HG03520 (cell line): ENCODE measurements at regions not wholly inside any gene's neighbourhood (a gene's known extent, or its start where the extent isn't known, plus 50 kb on each side); places are given as distances from the start of the nearest gene placed in this dataset.

Experiments
- ATAC-seq: cut with Tn5 transposase; IDR thresholded peaks from one replicate; pipeline ENCODE4 v1.9.1; 2021; ENCODE audit warnings: mild to moderate bottlenecking, moderate library complexity; ENCODE audit not compliant: unreplicated experiment

DNA sequence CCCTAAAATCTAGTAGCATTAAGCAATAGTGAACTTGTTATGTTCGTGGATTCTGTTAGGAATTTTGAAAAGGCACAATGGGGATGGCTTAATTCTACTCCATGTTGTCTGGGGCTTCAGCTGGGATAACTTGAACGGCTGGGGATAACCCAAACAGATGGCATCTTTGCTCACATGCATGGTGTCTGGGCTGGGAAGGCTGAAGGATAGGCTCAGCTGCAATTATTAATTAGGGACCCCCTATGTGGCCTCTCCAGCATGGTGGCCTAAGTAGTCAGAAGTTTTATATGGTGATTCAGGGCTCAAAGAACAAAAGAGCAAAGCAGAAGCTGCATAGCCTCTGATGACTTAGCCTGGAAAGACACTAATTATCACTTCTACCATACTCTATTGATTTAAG lies 551.1 kb downstream of the PSAT1 start:
- ATAC-seq, result no peak

DNA sequence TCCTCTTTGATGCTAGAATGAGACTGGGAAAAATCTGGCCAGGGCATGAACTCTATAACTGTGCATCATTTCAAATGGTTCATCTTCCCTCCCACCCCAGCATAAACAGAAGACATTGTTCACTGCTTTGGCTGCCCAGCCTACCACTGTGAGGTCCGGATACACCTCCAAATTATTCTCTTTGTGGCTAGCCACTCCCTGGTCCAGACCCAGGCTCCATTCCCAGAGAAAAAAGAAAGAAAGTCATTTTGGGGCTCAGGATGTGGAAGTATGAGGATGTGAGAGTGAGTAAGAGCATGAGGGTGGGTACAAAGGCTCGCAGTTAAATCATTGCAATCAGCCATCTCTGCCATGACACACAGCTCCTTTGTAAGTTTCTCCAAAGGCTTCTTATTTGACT lies 559.2 kb downstream of the PSAT1 start:
- no peak for ATAC-seq

DNA sequence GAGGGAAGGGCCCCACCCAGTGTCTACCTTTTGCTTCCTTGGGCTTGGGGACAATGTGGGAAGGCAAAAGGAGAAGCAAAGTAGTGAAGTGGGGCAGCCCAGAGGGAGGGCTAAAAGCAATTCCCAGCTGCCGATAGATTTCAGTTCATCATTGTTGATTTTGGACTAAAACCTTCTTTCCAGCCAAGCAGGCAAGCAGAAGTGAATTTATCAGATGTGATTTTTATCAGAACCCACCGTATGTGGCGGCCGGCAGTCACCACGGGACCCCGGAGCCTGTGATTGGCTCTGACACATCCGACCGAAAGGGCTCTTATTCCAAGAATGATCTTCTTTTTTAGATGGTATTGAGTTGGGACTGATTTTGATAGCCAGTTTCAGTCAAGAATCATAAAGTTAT lies 559.9 kb downstream of the PSAT1 start:
- no peak for ATAC-seq

DNA sequence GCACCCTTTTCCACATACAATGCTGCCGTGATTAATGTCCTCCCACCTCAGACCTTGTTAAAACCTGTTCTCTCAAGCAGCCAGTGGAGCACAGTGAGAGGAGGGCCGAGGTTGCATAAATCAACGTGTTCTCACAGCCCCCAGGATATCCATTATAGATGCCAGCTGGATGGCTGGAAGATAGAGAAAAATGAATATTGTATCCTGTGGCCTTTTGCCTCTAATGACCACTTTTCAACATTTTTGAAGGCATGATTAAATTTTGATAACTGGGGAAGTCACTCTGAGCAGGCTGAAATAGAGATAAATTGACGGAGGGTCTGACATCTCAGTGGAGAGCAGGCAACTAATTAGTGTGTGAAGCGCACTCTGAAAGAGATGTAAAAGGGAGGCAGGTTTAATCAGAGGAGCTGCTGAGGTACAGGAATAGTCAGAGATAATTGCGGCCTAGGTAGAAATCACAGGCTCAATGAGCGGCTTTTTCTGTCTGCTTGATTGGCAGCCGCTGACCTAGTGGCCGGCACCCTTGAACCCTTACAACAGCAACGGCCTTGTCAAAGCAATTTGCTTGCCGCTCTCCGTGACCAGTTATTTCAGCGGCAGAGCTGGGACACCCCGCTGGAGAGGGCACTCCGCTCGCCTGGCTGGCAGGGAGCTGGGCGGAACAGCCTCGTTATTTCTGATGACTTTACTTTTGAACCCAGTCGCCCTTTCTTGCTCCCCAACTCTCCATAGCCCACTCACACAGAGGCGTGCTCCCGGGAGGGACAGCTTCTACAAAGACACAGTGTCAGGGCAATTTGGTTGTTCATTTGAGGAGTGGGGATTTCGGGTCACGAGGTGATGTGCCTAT lies 560.7 kb downstream of the PSAT1 start:
- ATAC-seq, result no peak

DNA sequence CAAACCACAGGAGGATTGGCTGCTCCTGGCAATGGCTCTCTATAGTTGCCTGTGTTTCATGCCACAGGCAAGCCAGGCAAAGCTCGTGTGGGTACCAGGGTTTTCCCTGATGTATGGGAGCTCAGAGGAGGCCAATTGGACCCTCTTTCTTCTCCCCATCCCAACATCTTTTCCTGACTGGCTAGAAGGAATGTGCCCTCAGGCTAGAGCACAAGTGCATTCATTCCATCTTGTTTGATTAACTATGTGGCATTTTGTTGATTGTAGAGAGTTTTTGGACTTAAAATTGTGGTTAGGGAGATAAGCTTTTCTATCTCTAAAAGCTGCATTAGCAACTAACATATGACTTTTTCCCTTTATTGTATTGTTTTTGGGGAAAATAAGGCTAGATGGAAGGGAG lies 561.3 kb downstream of the PSAT1 start:
- no peak for ATAC-seq

DNA sequence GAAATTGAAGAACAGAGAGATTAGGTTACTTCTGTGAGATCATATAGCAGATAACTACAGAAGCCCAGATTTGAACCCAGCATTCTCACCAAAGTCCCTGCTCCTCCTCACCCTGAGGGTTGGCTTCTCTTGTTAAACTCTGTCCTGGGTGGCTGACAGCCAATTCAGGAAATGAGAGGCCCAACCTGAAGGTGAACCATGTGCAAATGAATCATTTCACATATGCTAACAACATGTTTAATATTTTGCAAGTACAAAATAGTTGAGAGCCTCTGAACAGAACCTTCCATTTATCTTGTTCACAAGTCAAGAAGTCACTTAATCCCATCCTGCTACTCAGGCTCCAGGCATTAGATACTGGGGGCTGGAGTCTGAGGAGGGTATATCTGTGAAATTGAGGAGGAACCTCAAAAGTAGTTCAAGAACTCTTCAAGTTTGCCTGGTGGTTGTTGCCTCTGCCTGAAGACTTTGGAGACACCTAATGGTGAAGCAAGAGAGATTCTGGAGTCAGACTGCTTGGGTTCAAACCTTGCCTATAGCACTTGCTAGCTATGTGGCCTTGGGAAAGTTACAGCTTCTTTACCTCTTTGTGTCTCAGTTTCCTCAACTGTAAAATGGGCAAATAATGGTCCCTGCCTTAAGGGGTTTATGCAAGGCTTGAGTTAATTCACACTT lies 564.0 kb downstream of the PSAT1 start:
- no peak for ATAC-seq

DNA sequence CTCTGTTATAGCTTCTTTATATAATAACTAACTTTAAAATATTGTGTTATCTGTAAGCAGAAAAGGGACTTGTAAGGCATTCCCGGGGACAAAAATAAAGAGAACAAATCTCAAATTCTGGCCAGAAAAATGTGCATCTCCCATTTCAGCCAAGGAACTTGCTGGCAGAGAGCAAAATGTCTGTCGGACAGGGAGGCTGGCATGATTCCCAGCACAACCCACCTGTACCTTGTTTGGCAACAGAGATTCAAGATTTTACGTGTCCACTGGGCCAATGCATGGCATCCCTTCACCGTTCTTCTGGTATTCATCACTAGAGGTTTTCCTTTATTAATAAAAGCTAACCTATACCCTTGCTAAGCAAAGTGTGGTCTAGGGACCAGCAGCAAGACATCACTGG lies 566.6 kb downstream of the PSAT1 start:
- ATAC-seq, result no peak

DNA sequence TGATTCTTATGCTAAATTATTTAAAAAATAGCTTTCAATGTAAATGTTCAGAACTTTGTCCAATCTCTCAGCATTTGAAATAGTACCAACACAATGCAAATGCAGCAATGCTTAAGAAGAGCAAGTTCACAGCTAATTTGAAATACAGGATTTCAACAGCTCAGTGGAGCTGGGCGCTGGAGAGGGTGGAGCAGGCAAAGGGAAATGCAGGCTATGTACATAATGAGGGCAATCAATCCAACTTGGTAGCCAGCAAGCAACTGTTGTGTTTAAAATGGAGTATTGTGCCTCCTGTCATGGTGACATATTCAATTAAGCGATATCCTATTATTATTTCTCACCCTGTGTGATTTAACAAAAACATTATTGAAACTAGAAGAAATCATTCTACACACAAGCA lies 568.8 kb downstream of the PSAT1 start:
- no peak for ATAC-seq

DNA sequence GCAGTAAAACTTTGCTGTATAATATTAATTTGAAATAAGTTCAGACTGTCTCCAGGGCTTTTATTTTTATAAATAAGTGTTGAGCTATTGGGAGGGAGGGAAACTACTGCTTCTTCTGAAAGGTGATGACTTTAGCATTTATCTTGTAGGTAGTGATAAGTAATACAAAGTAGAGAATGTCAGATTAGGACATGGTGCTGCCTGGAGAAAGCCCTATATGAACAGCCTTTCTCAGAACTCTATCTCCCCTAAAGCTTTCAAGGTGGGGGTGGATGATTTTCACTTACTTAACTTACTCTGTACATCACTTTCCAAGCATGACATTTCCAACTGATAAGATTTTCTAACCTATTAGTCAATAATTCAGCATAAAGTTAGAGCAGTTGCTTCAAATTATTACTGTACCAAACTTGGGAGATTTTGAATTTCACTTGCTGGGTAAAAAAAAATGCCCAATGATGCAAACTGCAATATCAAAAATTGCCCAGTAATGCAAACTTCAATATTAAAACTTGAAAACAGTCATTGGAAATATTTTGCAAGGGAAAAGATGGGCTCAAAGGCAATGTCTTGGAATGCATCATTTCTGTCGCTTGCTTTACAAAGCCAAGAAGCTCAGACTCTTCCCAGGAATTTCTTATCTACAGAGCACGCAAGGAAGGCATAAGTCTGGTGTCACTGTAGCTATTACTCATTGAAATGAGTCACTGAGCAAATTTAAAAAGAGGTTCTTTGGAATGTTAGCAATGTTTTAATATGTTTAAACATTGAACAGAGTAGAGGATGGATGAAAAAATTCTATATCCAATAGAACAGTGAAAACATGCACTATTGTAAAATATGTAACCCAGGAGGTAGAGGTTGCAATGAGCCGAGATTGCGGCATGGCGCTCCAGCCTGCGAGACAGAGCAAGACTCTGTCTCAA lies 569.5 kb downstream of the PSAT1 start:
- ATAC-seq, result no peak

DNA sequence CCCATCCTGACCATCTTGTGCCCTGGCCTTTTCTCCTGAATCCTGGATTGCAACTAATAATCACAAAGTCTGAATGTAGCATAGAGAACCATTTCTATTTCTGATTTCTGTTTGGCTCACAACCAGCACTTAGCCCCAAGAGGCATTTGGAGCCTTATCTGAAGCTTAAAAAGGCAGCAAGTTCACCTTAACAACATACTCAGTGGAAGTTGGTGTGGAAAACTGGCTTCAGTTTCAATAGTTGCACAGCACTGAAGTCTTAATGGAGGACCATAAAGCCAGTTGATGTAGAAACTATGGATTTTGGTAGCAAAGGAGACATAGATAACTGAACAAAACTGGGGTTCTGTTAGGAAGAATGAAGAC lies 574.1 kb downstream of the PSAT1 start:
- ATAC-seq, result no peak

DNA sequence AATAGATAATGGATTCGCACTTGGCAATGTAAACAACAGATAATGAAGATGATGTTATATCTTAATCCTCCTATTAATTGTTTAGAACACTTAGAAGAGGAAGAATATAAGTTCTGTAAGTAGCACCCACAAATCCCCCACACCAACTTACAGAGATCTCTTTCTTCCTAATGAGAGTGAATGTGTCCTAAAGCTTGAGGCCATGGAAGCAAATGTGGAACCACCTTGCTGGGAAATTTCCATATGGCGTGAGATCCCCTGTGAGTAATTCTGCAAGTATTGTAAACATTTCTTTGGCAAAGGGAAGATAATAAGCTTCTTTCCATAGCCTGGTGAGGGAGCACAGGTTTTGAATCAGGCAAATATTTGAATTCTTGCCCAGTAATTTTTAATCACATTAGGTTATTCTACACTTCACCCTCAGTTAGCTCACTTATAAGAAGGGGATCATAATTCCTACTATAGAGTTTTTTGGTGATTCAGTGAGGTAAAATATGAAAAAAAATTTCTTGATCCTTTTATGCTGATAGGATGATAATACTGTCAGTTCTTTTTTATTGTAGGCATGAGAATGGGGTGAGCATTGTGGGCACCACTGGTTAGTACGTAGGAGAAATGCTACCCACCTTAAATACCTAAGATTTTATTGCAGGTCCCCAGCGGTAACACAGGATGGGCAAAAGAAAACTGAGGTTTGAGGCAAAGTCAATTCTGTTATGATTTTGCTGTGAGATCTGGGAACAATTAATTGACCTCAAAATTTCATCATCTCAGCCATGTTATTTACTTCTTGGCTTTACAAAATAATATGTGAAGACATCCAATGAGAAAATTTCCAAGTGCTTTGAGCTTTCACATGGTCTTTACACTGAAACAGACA lies 574.8 kb downstream of the PSAT1 start:
- no peak for ATAC-seq

DNA sequence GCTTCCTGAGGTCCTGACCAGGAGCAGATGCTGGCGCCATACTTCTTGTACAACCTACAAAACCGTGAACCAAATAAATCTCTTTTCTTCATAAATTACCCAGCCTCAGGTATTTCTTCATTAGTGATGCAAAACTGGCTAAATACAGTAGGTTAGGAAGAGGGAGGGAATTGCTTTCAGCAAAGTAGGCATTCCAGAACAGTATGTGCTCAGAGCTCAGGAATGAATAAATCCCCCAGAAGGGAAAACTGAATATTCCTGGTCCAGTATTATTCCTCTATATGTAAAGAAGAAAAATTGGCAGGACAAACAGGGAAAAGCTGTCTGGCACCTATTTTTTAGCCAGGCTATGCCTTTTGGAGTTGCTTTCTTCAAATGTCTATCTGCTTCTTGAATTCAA lies 577.1 kb downstream of the PSAT1 start:
- no peak for ATAC-seq

DNA sequence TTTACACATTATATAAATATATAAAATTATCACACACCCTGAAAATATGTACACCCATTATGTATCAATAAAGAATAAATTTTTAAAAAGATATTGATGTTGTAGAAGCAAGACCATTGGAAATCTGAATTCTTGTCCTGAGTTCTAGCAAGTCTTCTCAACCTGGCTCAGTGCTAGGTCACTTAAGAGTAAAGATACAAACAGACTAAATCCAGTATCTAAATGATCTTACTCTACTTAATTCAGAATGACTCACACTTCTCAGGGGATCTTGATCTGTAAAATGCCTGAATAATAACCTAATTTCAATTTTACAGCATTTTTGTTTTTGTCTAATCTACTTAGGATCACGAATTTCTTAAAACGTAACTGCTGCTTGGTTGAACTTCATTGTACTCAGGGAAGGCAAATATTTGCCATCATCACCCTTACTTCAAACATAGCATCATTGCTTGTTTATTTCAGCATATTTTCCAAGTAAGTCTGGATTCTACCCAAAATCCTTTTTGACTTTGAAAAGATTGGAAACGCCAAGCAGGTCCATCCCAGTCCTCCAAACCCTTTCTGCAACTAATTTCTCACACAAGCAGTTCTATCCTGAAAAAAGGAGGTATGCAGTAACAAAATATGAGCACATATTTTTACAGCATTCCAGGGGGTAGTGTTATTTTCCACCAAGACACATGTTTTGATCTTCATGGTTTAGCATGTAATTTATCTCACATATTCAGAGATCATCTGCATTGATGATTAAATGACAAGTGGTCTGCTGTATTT lies 582.6 kb downstream of the PSAT1 start:
- no peak for ATAC-seq

DNA sequence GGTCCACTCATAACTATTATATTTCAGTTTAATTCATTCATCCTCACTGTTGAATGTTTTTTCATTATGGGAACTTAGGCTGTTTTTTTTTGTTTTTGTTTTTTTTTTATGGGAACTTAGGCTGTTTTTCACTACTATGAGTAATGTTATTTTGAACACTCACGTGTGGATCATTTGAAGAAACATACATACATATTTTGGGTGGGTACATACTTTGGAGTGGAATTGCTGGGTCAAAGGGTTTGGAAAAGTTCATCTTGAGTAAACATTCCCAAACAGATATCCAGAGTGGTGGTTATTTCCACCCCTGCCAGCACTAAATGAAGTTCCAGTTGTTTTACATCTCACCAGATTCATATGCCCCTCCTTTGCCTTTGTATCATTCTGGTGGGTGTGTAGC lies 584.4 kb downstream of the PSAT1 start:
- ATAC-seq, result no peak

DNA sequence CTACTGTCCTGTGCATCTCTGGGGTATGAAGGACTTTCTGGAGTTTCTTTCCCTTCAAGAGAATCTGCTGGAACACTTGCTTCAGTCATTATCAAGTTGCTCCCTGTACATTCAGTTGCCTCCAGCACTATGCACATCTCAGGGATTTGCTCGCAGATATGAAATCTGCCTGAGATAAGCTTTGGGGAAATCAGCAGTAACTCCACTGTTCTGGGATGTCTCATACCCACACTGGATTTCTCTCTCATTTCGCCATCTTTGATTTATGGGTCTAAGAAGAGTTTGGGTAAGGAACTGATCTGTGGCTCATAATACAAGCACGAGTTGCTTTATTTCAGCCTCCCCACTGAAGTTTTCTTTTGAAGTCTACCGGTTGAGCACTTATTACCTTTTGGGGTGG lies 585.6 kb downstream of the PSAT1 start:
- ATAC-seq, result no peak

DNA sequence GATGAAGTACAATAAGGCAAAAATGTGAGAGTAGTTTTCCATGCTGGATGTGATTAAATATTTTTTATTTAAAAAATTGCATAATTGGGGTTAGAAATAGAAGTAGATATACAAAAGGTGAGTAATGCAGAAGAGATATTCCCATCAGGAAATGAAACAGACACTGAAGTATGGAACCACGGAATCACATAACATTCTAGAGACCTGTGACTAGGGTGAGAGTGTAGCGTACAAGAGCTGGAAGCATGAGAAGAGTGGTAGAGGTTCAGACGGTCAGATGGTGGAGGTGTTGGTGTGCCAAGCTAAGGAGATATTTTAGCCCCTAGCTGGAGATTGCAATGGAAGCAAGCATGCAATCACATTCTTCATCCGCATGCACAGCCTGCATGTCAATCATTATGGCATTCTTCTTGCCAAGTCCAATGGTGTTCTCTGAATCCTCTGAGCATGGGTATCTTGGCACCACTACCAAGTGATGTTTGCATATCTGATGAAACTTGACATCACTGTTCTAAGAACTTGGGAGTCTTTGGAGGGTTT lies 587.8 kb downstream of the PSAT1 start:
- ATAC-seq, result no peak

DNA sequence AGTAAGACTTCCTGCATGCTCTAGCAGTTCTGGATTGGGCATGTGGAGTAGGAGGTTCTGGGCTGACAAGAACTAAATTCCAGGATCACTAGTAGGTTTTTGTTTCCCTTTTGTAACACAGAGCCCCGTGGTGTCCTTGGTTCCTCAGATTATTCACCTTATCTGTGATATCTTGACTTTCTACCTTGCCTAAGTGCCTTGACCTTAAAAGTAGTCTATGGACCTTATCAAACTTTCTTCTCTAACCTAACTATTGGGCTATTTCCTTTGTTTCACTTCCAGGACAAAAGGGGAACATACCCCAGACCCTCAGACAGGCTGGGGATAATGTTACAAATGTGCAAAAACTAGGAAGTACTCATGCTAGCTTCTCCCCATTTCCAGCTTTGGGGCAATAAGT lies 595.3 kb downstream of the PSAT1 start:
- no peak for ATAC-seq

DNA sequence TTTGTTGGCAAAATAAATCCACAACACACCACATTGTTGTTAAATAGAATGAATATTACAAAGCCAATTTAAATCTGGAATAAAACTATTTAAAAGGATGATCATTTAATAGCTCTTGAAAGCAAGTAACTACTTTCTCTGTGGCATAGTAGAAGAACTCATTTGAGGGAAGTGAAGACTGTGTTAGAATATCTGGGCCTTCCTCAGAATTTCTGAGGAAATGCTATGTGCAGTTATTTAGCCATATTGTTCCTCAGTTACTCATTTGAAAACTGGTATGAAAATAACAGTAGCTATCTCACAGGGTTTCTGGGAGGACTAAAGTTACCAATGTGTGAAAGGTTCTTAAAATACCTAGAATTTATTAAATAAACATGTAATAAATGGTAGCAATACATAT lies 595.8 kb downstream of the PSAT1 start:
- ATAC-seq, result no peak

DNA sequence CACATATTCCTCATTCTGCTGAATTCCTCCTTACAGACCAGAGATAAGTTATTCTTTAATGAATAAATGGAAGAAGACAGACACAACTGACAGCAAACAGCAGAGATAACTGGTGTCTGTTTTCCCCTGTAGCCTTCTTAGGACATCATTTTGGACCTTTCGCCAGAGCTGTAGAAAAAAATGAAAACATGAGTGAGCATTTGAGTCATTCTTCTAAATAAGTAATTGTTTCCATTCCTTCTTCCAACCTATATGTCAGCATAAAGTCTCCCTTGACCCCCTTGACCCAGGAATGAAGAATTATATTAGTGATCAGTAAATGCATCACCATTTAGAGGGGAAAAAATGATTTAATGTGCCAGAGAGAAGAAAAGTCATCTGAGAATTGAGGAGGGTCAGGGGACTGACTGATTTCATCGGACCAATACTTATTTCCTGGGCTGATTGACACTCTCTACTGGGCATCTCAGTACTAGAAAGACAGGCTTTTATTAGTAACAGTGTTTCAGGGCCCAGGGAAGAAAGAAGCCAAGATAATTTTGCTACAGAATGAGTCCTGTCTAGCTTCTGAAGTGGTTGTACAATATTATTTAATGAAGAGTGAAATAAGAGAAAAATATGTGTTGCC lies 597.0 kb downstream of the PSAT1 start:
- no peak for ATAC-seq
